Ishikawa (cell line): ENCODE measurements at regions not wholly inside any gene's neighbourhood (a gene's known extent, or its start where the extent isn't known, plus 50 kb on each side); places are given as distances from the start of the nearest gene placed in this dataset.

ENCODE experiments used
- CEBPB ChIP-seq: IDR thresholded peaks from 2 replicates; pipeline ENCODE4 v1.6.1; 2012
- CREB1 ChIP-seq: IDR thresholded peaks from 2 replicates; pipeline ENCODE4 v1.6.1; 2012; ENCODE audit warnings: low read depth
- EP300 ChIP-seq: IDR thresholded peaks from 2 replicates; pipeline ENCODE4 v1.6.1; 2012; ENCODE audit warnings: borderline replicate concordance
- FOXM1 ChIP-seq: IDR thresholded peaks from 2 replicates; pipeline ENCODE4 v1.6.1; 2012; ENCODE audit warnings: low read depth, borderline replicate concordance
- NFIC ChIP-seq: IDR thresholded peaks from 2 replicates; pipeline ENCODE4 v1.6.1; 2012
- RAD21 ChIP-seq: IDR thresholded peaks from 2 replicates; pipeline ENCODE4 v1.6.1; 2012; ENCODE audit warnings: low read depth
- TAF1 ChIP-seq: IDR thresholded peaks from 2 replicates; pipeline ENCODE4 v1.6.1; 2012; ENCODE audit warnings: low read depth, mild to moderate bottlenecking
- TCF12 ChIP-seq: IDR thresholded peaks from 2 replicates; pipeline ENCODE4 v1.6.1; 2012; ENCODE audit warnings: low read depth
- TEAD4 ChIP-seq: IDR thresholded peaks from 2 replicates; pipeline ENCODE4 v1.6.1; 2012
- USF1 ChIP-seq: IDR thresholded peaks from 2 replicates; pipeline ENCODE4 v1.6.1; 2012
- YY1 ChIP-seq: IDR thresholded peaks from 2 replicates; pipeline ENCODE4 v1.6.1; 2012; ENCODE audit warnings: low read depth
- ZBTB7A ChIP-seq: IDR thresholded peaks from 2 replicates; pipeline ENCODE4 v1.6.1; 2012; ENCODE audit warnings: low read depth
- TF ChIP-seq, protein P1 (sequence below): IDR thresholded peaks from 2 replicates; pipeline ENCODE4 v1.6.1; 2012
- TF ChIP-seq, protein P2 (sequence below): IDR thresholded peaks from 2 replicates; pipeline ENCODE4 v1.6.1; 2012; ENCODE audit warnings: low read depth, mild to moderate bottlenecking

DNA sequence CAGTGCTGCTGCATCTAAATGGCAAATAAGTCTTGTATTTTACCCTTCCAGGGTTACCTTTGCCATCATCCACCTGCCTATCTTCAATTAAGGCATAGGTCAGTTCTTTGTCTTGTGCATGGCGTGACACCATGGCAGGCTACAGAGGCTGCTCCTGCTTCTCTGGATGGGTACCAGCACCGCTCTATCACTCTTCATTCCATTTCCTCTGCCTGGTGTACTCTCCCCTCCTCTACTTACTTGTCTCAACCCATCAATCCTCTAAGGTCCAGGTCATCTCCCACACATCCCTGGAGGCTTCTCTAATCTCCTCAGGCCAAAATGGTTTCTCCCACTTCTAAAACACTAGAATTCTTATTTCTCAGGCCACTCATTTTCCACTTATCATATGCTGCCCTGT lies 257.5 kb downstream of the BARHL2 start:
- TF ChIP-seq, protein P1, sequence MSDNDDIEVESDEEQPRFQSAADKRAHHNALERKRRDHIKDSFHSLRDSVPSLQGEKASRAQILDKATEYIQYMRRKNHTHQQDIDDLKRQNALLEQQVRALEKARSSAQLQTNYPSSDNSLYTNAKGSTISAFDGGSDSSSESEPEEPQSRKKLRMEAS, result no peak
- TF ChIP-seq EP300, result no peak
- no peak for TF ChIP-seq YY1
- TF ChIP-seq, protein P2, sequence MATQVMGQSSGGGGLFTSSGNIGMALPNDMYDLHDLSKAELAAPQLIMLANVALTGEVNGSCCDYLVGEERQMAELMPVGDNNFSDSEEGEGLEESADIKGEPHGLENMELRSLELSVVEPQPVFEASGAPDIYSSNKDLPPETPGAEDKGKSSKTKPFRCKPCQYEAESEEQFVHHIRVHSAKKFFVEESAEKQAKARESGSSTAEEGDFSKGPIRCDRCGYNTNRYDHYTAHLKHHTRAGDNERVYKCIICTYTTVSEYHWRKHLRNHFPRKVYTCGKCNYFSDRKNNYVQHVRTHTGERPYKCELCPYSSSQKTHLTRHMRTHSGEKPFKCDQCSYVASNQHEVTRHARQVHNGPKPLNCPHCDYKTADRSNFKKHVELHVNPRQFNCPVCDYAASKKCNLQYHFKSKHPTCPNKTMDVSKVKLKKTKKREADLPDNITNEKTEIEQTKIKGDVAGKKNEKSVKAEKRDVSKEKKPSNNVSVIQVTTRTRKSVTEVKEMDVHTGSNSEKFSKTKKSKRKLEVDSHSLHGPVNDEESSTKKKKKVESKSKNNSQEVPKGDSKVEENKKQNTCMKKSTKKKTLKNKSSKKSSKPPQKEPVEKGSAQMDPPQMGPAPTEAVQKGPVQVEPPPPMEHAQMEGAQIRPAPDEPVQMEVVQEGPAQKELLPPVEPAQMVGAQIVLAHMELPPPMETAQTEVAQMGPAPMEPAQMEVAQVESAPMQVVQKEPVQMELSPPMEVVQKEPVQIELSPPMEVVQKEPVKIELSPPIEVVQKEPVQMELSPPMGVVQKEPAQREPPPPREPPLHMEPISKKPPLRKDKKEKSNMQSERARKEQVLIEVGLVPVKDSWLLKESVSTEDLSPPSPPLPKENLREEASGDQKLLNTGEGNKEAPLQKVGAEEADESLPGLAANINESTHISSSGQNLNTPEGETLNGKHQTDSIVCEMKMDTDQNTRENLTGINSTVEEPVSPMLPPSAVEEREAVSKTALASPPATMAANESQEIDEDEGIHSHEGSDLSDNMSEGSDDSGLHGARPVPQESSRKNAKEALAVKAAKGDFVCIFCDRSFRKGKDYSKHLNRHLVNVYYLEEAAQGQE, result no peak
- no peak for TF ChIP-seq TAF1
- TF ChIP-seq NFIC, result no peak
- TF ChIP-seq CREB1, result no peak
- no peak for TF ChIP-seq RAD21
- TF ChIP-seq ZBTB7A, result no peak
- TF ChIP-seq FOXM1, result no peak
- no peak for TF ChIP-seq TEAD4
- TF ChIP-seq CEBPB, result no peak
- TF ChIP-seq USF1, result no peak
- TF ChIP-seq TCF12, result no peak
